ENCODE measurements at regions not wholly inside any gene's neighbourhood (a gene's known extent, or its start where the extent isn't known, plus 50 kb on each side); places are given as distances from the start of the nearest gene placed in this dataset.

GRCh38 chr12:95412482-95413311 is 61.3 kb upstream of the METAP2 start:
- no peak for DNase-seq

- no peak for DNase-seq
These were observed 60.4 kb upstream of the METAP2 start for GRCh38 chr12:95413576-95413975.

GRCh38 chr12:95415451-95415850 is 58.5 kb upstream of the METAP2 start:
- DNase-seq: no peak

GRCh38 chr12:95416111-95416636 is 57.8 kb upstream of the METAP2 start:
- no peak for DNase-seq

GRCh38 chr12:95417372-95417771 is 56.6 kb upstream of the METAP2 start:
- no peak for DNase-seq

GRCh38 chr12:95418142-95418541 is 55.8 kb upstream of the METAP2 start:
- peak in 1 of 14 donors; percentile 1 for DNase-seq

All from C1 segment of cervical spinal cord (tissue), 14 donors.